ENCODE measurements at regions not wholly inside any gene's neighbourhood (a gene's known extent, or its start where the extent isn't known, plus 50 kb on each side); places are given as distances from the start of the nearest gene placed in this dataset.

- no peak for TF ChIP-seq CTCF (IDR thresholded peaks at IDR 0.05; ENCODE audit: insufficient read depth, low read depth, low read length)
- no peak for TF ChIP-seq EZH2 (IDR thresholded peaks at IDR 0.05; ENCODE audit: insufficient read depth, low read length)
These were observed 244.7 kb downstream of the KIF20B start for GRCh38 chr10:89946106-89946505.
